ENCODE measurements at regions not wholly inside any gene's neighbourhood (a gene's known extent, or its start where the extent isn't known, plus 50 kb on each side); places are given as distances from the start of the nearest gene placed in this dataset.
A peak's percentile ranks its signal among the peaks of the same experiment; 100 is the strongest.

DNA sequence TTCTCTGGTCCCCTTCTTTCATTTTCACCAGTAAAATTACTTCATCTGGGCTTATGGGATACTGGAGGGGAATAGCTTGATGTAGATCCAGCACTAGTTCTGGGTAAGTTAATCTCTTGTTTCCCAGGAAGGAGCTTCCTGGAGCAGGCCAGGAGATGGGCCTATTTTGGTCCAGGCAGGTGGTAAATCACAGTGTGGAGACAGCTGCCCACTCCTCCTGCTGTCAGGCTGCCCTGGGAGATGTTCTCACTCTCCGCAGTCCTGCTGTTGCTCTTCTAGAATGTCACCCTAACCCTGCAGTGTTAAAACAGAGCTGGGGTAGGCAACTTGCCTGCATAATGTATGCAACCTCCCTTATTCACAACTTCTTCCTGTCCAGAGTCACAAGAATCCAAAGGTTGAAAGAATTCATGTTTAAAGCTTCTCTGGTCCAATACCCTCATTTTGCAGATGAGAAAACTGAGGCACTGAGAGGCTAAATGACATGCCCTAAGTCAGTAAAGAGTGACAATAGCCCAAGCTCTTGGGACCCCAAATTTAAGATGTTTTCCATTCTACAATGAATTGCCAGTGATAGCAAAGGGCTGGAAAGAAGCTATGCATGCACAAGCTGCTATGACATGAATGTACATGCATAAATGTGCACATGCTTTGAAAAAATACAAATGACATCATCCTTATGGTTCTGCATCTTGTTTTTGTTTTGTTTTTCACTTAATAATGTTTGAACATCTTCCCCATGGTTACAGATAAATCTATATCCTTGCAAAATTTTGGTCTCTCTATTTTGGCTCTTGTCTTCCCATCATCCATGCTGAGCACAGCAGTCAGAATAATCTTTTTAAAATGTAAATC is 71.8 kb upstream of the ADRA1B start:
- H3K27ac ChIP-seq (ENCODE audit: low read depth, low read length), result no peak overlapping the region
- no peaks in the 10 kb centered on the region for H3K9me3 ChIP-seq (ENCODE audit: control insufficient read depth, insufficient read depth, low read length)
- no peaks in the 10 kb centered on the region for H3K36me3 ChIP-seq (ENCODE audit: control insufficient read depth, insufficient read depth, low read length)
- DNase-seq (ENCODE audit: low read depth in 4 of 6, low spot score in 6 of 6), result no peak
- H3K27me3 ChIP-seq (ENCODE audit: control insufficient read depth, insufficient read depth, low read length), result no peaks in the 10 kb centered on the region
- no peaks in the 10 kb centered on the region for H3K4me1 ChIP-seq (ENCODE audit: control insufficient read depth, insufficient read depth, low read length)
- WGBS (ENCODE audit: insufficient coverage), result 83% methylated on average over 1 of the region's 1 CpG
- H3K4me3 ChIP-seq (ENCODE audit: low read depth, low read length), result no peak overlapping the region

DNA sequence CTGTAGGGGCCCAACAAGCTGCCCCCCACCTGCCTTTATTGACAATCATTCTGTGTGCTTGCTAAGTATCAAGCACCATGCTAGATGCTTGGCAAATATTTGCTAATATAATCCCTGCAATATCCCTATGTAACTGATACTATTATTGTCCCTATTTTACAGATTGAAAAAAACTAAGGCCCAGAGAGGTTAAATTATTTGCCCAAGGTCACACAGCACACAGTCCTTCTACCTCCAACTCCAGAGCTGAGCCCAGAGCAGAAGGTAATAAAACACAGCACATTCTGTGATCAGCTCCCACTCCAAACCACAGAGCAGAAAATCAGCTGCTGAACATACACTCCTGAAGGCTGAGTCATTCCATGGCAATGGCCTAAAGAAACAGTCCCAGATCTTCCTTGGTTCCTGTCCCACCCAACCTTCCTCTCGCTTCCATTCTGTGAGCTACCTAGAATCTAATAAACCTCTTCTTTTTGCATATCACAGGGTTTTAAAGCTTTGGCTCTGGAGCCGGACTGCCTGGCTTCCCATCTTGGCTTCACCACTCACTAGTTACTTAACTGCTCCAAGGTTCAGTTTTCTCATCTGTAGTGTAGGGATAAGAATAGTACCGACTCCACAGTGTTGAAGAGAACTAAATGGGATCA is 66.7 kb upstream of the ADRA1B start:
- no peaks in the 10 kb centered on the region for H3K36me3 ChIP-seq (ENCODE audit: control insufficient read depth, insufficient read depth, low read length)

DNA sequence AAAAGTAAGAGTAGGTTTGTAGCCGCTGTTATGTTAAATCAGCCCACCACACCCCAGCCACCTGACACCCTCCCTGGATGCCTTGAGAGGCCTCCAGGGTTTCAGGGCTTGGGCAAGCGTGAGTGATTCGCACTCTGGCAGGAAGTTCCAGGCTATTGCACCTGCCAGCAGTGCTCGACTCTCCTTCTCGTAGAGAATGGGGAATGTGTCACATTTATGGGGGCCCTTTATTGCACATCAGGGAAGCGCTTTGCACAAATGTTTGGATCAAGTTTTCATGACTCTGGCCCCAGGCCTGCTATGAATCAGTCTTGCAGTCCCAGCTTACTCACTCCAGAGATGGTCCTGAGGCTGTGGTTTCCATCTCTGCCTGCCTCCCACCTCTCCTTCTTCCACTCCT is 66.1 kb upstream of the ADRA1B start:
- 56% methylated on average over 5 of the region's 6 CpGs for WGBS (ENCODE audit: insufficient coverage)
- Histone ChIP-seq H3K36me3 (ENCODE audit: control insufficient read depth, insufficient read depth, low read length) (no peaks in the 10 kb centered on the region), H3K9me3 (ENCODE audit: control insufficient read depth, insufficient read depth, low read length) (no peaks in the 10 kb centered on the region), H3K27ac (ENCODE audit: low read depth, low read length) (no peak overlapping the region), H3K4me3 (ENCODE audit: low read depth, low read length) (no peak overlapping the region), H3K4me1 (ENCODE audit: control insufficient read depth, insufficient read depth, low read length) (no peaks in the 10 kb centered on the region), H3K27me3 (ENCODE audit: control insufficient read depth, insufficient read depth, low read length) (no peaks in the 10 kb centered on the region)
- DNase-seq (ENCODE audit: low read depth in 4 of 6, low spot score in 6 of 6), result peak in 1 of 6 donors; percentile 81

More for the DNA sequence above, 66.7 kb upstream of the ADRA1B start:
- no peak overlapping the region for H3K27ac ChIP-seq (ENCODE audit: low read depth, low read length)
- no peaks in the 10 kb centered on the region for H3K9me3 ChIP-seq (ENCODE audit: control insufficient read depth, insufficient read depth, low read length)
- no peak for DNase-seq (ENCODE audit: low read depth in 4 of 6, low spot score in 6 of 6)
- 100% methylated on average over 1 of the region's 3 CpGs for WGBS (ENCODE audit: insufficient coverage)
- no peaks in the 10 kb centered on the region for H3K4me1 ChIP-seq (ENCODE audit: control insufficient read depth, insufficient read depth, low read length)
- no peaks in the 10 kb centered on the region for H3K27me3 ChIP-seq (ENCODE audit: control insufficient read depth, insufficient read depth, low read length)
- no peak overlapping the region for H3K4me3 ChIP-seq (ENCODE audit: low read depth, low read length)

DNA sequence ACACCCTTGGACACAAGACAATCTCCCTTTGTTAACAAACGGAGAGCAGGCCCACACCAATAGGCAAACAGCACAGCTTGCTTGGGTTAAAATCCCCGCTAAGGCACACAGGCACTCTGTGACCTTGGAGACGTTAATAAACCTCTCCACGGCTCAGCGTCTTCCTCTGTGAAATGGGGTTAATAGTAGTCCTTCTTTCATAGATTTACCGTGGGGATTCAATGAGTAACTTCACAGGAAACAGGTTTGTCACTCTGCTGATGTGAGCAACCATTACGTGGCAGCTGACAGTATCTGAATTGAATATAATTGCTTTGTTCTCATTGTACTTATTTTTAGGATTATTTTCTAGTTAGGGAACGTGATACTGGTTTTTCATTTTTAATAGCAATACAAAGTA is 65.2 kb upstream of the ADRA1B start:
- Histone ChIP-seq H3K27ac (ENCODE audit: low read depth, low read length) (no peak overlapping the region), H3K4me3 (ENCODE audit: low read depth, low read length) (no peak overlapping the region), H3K36me3 (ENCODE audit: control insufficient read depth, insufficient read depth, low read length) (no peaks in the 10 kb centered on the region), H3K9me3 (ENCODE audit: control insufficient read depth, insufficient read depth, low read length) (no peaks in the 10 kb centered on the region), H3K27me3 (ENCODE audit: control insufficient read depth, insufficient read depth, low read length) (no peaks in the 10 kb centered on the region), H3K4me1 (ENCODE audit: control insufficient read depth, insufficient read depth, low read length) (no peaks in the 10 kb centered on the region)
- WGBS (ENCODE audit: insufficient coverage), result 33% methylated on average over 1 of the region's 8 CpGs
- peak in 1 of 6 donors; percentile 7 for DNase-seq (ENCODE audit: low read depth in 4 of 6, low spot score in 6 of 6)

DNA sequence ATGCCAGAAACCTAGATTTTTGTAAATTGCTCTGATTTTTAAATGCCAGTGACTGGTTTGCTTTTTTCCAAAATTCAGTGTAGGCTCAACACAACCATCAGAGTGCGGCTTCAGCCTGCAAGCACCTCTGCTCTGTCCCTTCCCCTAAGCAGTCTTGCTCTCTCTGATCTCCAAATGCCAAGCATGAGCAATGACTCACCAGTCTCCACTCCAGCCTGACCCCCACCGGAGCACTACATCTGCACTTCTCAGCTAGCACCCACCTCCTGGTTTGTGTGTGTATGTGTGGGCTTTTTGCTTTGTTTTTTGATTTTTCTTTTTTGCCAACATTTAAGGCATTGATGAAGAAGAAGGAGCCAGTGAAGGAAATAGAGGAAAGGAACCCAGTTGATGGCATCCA is 61.4 kb upstream of the ADRA1B start:
- H3K9me3 ChIP-seq (ENCODE audit: control insufficient read depth, insufficient read depth, low read length), result no peaks in the 10 kb centered on the region
- H3K36me3 ChIP-seq (ENCODE audit: control insufficient read depth, insufficient read depth, low read length), result no peaks in the 10 kb centered on the region
- H3K4me3 ChIP-seq (ENCODE audit: low read depth, low read length), result no peak overlapping the region
- no peaks in the 10 kb centered on the region for H3K4me1 ChIP-seq (ENCODE audit: control insufficient read depth, insufficient read depth, low read length)
- no peaks in the 10 kb centered on the region for H3K27me3 ChIP-seq (ENCODE audit: control insufficient read depth, insufficient read depth, low read length)
- WGBS (ENCODE audit: insufficient coverage), result 83% methylated on average over 1 of the region's 2 CpGs
- H3K27ac ChIP-seq (ENCODE audit: low read depth, low read length), result no peak overlapping the region
- no peak for DNase-seq (ENCODE audit: low read depth in 4 of 6, low spot score in 6 of 6)

DNA sequence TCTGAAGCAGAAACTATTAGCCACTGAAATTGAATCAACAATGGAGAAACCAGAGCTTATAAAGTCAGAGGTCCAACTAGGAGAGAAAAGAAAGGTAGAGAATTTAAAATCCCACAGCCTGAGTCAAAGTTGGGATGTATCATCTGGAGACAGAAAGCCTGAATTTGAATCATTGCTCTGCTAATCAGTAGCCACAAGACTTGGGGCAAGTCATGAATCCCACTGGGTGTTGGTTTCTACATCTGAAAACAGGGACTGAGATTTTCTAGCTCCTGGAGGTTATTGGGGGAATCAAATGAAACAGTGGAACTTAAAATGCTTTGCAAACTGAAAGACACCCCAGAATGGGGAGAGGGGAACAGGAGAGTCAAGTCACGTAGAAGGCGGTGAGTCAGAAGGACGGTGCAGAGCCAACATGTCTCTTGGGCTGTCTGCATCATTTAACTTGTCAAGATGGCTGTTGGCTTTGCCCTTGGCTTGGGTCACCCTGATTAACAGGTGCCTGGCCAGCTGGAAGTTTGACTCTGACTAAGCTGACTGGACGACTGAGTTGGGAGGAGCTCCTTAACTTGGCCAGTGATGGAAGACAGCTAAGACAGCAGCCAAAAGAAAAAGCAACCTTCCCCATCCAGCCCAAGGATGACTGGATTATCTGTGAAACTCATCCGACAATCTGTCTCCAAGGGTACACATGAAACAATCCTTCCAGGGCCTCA is 60.6 kb upstream of the ADRA1B start:
- Histone ChIP-seq H3K9me3 (ENCODE audit: control insufficient read depth, insufficient read depth, low read length) (no peaks in the 10 kb centered on the region), H3K4me3 (ENCODE audit: low read depth, low read length) (no peak overlapping the region), H3K36me3 (ENCODE audit: control insufficient read depth, insufficient read depth, low read length) (no peaks in the 10 kb centered on the region), H3K27me3 (ENCODE audit: control insufficient read depth, insufficient read depth, low read length) (no peaks in the 10 kb centered on the region), H3K27ac (ENCODE audit: low read depth, low read length) (no peak overlapping the region), H3K4me1 (ENCODE audit: control insufficient read depth, insufficient read depth, low read length) (no peaks in the 10 kb centered on the region)
- no peak for DNase-seq (ENCODE audit: low read depth in 4 of 6, low spot score in 6 of 6)
- 85% methylated on average over 4 of the region's 5 CpGs for WGBS (ENCODE audit: insufficient coverage)

DNA sequence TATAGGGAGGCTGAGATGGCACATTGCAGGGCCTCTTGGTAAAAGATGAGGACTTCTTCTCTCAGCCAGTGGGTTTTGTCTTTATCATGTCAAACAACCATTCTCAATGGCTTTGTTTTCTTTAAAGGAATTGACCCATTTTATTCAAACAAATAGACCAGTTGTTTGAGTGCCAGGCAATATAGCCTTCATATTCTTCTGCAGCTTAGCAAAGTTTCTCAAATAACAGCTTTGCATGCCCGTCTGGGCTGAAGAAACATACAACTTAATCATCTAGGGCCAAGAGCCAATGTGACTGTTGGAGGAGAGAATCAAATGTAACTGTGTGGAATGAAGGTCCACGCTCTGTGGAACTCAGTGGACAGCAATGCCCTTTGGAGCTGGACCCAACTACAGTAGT is 57.4 kb upstream of the ADRA1B start:
- Histone ChIP-seq H3K36me3 (ENCODE audit: control insufficient read depth, insufficient read depth, low read length) (no peaks in the 10 kb centered on the region), H3K4me1 (ENCODE audit: control insufficient read depth, insufficient read depth, low read length) (no peaks in the 10 kb centered on the region), H3K4me3 (ENCODE audit: low read depth, low read length) (no peak overlapping the region), H3K9me3 (ENCODE audit: control insufficient read depth, insufficient read depth, low read length) (no peaks in the 10 kb centered on the region), H3K27ac (ENCODE audit: low read depth, low read length) (no peak overlapping the region), H3K27me3 (ENCODE audit: control insufficient read depth, insufficient read depth, low read length) (no peaks in the 10 kb centered on the region)
- no CpG with 5 or more reads among the region's 2 CpGs for WGBS (ENCODE audit: insufficient coverage)
- DNase-seq (ENCODE audit: low read depth in 4 of 6, low spot score in 6 of 6), result no peak

DNA sequence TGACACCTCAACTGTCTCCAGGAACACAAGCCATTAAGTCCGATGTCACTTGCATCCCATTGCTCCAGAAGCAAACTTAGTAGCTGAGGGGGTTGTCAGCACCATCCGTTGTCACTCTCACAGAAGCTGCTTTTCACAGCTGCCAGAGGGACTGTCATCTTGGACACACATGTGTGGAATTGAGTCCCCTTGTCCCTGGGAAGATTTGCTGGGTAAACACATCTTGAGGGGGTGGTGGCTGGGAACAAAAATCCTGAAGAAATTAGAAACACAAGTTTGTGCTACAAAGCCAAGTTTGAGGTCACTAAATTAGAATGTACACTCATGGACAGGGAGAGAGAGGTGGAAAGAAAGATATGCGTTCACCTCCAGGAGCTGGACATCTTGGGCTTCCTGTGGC is 55.2 kb upstream of the ADRA1B start:
- Histone ChIP-seq H3K27ac (ENCODE audit: low read depth, low read length) (no peak overlapping the region), H3K9me3 (ENCODE audit: control insufficient read depth, insufficient read depth, low read length) (no peaks in the 10 kb centered on the region), H3K4me3 (ENCODE audit: low read depth, low read length) (no peak overlapping the region), H3K36me3 (ENCODE audit: control insufficient read depth, insufficient read depth, low read length) (no peaks in the 10 kb centered on the region), H3K27me3 (ENCODE audit: control insufficient read depth, insufficient read depth, low read length) (no peaks in the 10 kb centered on the region), H3K4me1 (ENCODE audit: control insufficient read depth, insufficient read depth, low read length) (no peaks in the 10 kb centered on the region)
- no peak for DNase-seq (ENCODE audit: low read depth in 4 of 6, low spot score in 6 of 6)
- 56% methylated on average over 3 of the region's 3 CpGs for WGBS (ENCODE audit: insufficient coverage)

DNA sequence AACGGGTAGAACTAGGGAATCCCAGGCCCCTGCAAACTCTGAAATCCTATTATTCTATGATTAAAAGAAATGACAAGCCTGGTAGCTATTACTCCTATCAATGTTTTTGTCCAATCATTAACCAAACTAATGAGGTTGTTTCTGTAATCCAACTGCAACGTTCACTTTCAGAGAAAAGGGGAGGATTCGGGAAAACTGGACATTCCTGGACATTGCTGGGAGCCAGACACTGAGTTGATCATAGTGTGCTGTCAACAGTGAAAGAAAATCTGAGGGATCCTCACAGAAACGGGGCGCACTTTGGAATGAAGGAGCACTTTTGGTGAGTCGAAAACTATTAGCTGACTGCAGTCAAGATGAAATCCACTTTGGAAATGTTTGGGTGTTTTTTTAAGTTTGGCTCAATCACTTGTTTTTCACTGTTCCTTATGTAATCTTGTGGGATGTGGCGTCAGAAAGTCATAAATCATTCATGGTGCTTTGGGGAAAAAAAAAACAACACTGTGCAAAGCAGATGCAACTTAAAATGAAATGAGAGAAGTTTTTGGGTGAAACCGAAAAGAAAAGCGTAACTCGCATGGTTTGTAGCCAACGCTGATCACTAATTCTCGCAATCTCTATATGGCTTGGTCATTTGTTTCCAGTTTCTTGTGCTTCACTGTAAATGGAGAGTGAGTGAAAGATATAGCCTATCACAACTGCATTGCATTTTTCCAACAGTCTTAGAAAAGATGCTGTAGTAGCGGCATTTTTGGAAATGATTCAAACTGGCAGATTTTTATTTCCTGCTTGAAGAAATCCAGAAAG is 51.2 kb upstream of the ADRA1B start:
- Histone ChIP-seq H3K4me1 (ENCODE audit: control insufficient read depth, insufficient read depth, low read length) (no peaks in the 10 kb centered on the region), H3K9me3 (ENCODE audit: control insufficient read depth, insufficient read depth, low read length) (no peaks in the 10 kb centered on the region), H3K4me3 (ENCODE audit: low read depth, low read length) (no peak overlapping the region), H3K27me3 (ENCODE audit: control insufficient read depth, insufficient read depth, low read length) (no peaks in the 10 kb centered on the region), H3K36me3 (ENCODE audit: control insufficient read depth, insufficient read depth, low read length) (no peaks in the 10 kb centered on the region), H3K27ac (ENCODE audit: low read depth, low read length) (no peak overlapping the region)
- DNase-seq (ENCODE audit: low read depth in 4 of 6, low spot score in 6 of 6), result peak in 1 of 6 donors; percentile 30
- 75% methylated on average over 7 of the region's 13 CpGs for WGBS (ENCODE audit: insufficient coverage)
